Endothelial cell (in vitro differentiated cells): ENCODE measurements at regions not wholly inside any gene's neighbourhood (a gene's known extent, or its start where the extent isn't known, plus 50 kb on each side); places are given as distances from the start of the nearest gene placed in this dataset.

ENCODE experiments used
- DNase-seq: peaks from one replicate; pipeline ENCODE4 v3.0.0; 2021; ENCODE audit warnings: low spot score
- H3K27ac Mint-ChIP-seq: one replicate; pipeline ENCODE4 v1.8.0; 2021; ENCODE audit warnings: mixed read lengths, inconsistent platforms; ENCODE audit not compliant: unreplicated experiment
- H3K27me3 Mint-ChIP-seq: one replicate; pipeline ENCODE4 v1.8.0; 2021; ENCODE audit warnings: mild to moderate bottlenecking, moderate library complexity, mixed read lengths, inconsistent platforms; ENCODE audit not compliant: unreplicated experiment
- H3K36me3 Mint-ChIP-seq: one replicate; pipeline ENCODE4 v1.8.0; 2021; ENCODE audit warnings: mild to moderate bottlenecking, low read depth, mixed read lengths, inconsistent platforms; ENCODE audit not compliant: unreplicated experiment
- H3K4me1 Mint-ChIP-seq: one replicate; pipeline ENCODE4 v1.8.0; 2021; ENCODE audit warnings: mild to moderate bottlenecking, mixed read lengths, inconsistent platforms; ENCODE audit not compliant: unreplicated experiment
- H3K4me3 Mint-ChIP-seq: one replicate; pipeline ENCODE4 v1.8.0; 2021; ENCODE audit warnings: mild to moderate bottlenecking, mixed read lengths, inconsistent platforms; ENCODE audit not compliant: unreplicated experiment
- H3K9me3 Mint-ChIP-seq: one replicate; pipeline ENCODE4 v1.8.0; 2021; ENCODE audit warnings: mixed read lengths, inconsistent platforms; ENCODE audit not compliant: unreplicated experiment
- CTCF ChIP-seq: fragments of 200-600 bp; sonication (generic); IDR thresholded peaks from one replicate; pipeline ENCODE4 v1.5.0; 2021; ENCODE audit warnings: antibody characterized with exemption; ENCODE audit not compliant: unreplicated experiment

GRCh38 chr3:110897046-110897445, 174.6 kb upstream of the NECTIN3 start:
- Mint-ChIP-seq H3K36me3 (no peaks in the 10 kb centered on the region), H3K4me1 (no peaks in the 10 kb centered on the region), H3K4me3 (no peak overlapping the region), H3K9me3 (no peaks in the 10 kb centered on the region), H3K27ac (no peak overlapping the region), H3K27me3 (peaks cover 3% of the 10 kb centered on the region)
- DNase-seq = no peak
- TF ChIP-seq CTCF = no peak

DNA sequence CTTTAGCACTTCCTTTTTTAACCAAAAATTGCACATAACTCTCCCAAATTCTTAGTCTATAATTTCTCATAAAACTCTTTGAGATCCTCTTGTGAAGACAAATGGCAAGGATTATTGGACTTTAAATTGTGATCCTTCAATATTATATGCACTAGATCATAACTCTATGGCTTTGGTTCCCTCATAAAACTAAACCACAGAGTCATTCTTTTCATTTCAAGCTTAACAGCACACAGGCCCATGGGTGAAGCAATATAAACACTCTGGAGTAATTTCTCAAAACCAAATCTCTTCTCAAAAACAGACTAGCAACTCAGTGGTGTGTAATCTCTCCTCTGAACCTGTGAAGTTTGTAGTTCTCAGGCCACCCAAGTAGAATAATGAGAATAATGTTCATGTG, 171.0 kb upstream of the NECTIN3 start:
- no peak overlapping the region for H3K4me3 Mint-ChIP-seq

DNA sequence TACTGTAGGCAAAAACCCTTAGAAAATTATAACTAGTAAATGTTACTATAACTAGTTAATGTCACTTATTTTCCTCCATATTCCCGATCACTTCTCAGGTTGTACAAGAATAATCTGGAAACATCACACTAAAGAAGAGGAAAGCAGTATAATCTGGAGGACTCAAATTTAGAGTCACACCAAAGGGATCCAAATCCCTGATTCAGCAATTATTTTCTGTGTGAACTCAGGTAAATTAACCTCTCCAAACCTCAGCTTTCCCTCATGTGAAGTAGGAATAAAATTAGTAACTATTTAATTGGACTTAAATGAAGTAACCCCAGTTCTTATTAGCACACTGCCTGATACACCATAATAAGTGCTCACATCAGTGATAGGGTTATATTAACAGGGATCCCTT, 170.1 kb upstream of the NECTIN3 start:
- DNase-seq = no peak
- no peaks in the 10 kb centered on the region for H3K9me3 Mint-ChIP-seq
- H3K27ac Mint-ChIP-seq = no peak overlapping the region
- no peak overlapping the region for H3K4me3 Mint-ChIP-seq
- H3K36me3 Mint-ChIP-seq = no peaks in the 10 kb centered on the region
- TF ChIP-seq CTCF = no peak
- no peaks in the 10 kb centered on the region for H3K4me1 Mint-ChIP-seq
- H3K27me3 Mint-ChIP-seq = no peaks in the 10 kb centered on the region

More for the DNA sequence above, 171.0 kb upstream of the NECTIN3 start:
- Mint-ChIP-seq H3K36me3 (no peaks in the 10 kb centered on the region), H3K4me1 (no peaks in the 10 kb centered on the region), H3K9me3 (no peaks in the 10 kb centered on the region), H3K27me3 (no peaks in the 10 kb centered on the region), H3K27ac (no peak overlapping the region)
- no peak for DNase-seq
- no peak for TF ChIP-seq CTCF

- H3K4me3 Mint-ChIP-seq = no peak overlapping the region
- no peak for DNase-seq
- no peaks in the 10 kb centered on the region for H3K36me3 Mint-ChIP-seq
- no peaks in the 10 kb centered on the region for H3K27me3 Mint-ChIP-seq
- H3K4me1 Mint-ChIP-seq = no peaks in the 10 kb centered on the region
- no peaks in the 10 kb centered on the region for H3K9me3 Mint-ChIP-seq
- no peak for TF ChIP-seq CTCF
- no peak overlapping the region for H3K27ac Mint-ChIP-seq
Measured at GRCh38 chr3:110902453-110903085, 169.0 kb upstream of the NECTIN3 start.

GRCh38 chr3:110903771-110904519, 167.7 kb upstream of the NECTIN3 start:
- Mint-ChIP-seq H3K27me3 (no peaks in the 10 kb centered on the region), H3K4me3 (no peak overlapping the region), H3K4me1 (no peaks in the 10 kb centered on the region), H3K9me3 (no peaks in the 10 kb centered on the region), H3K36me3 (no peaks in the 10 kb centered on the region), H3K27ac (no peak overlapping the region)
- no peak for DNase-seq
- TF ChIP-seq CTCF = no peak
